Gastroesophageal sphincter (tissue), 3 donors: ENCODE measurements at regions not wholly inside any gene's neighbourhood (a gene's known extent, or its start where the extent isn't known, plus 50 kb on each side); places are given as distances from the start of the nearest gene placed in this dataset.

ENCODE experiments used
- CTCF ChIP-seq, 4 experiments: fragments of 200-600 bp in 2 of 4; fragments of 450-650 bp in 2 of 4; sonication (generic) in 1 of 4; IDR thresholded peaks; one replicate each; pipeline ENCODE4 v1.5.1; 2017 to 2019; ENCODE audit warnings: antibody characterized with exemption in 4 of 4, mild to moderate bottlenecking in 2 of 4, moderate library complexity in 2 of 4
- EP300 ChIP-seq: sonication (generic); formaldehyde crosslinking; IDR thresholded peaks from one replicate; pipeline ENCODE4 v1.6.1; 2017; ENCODE audit warnings: antibody characterized with exemption, mild to moderate bottlenecking
- POLR2A ChIP-seq, 2 donors: fragments of 450-650 bp; IDR thresholded peaks; one replicate each; pipeline ENCODE4 v1.6.1; 2017; ENCODE audit warnings: antibody characterized with exemption in 2 of 2, mild to moderate bottlenecking in 2 of 2, moderate library complexity in 1 of 2
- POLR2AphosphoS5 ChIP-seq: sonication (generic); formaldehyde crosslinking; IDR thresholded peaks from one replicate; pipeline ENCODE4 v1.6.1; 2017; ENCODE audit warnings: antibody characterized with exemption

GRCh38 chr22:23519442-23520157 lies 60.5 kb downstream of the IGLL1 start:
- no peak for TF ChIP-seq CTCF (IDR thresholded peaks at IDR 0.05)
- TF ChIP-seq POLR2A (IDR thresholded peaks at IDR 0.05) = no peak
- TF ChIP-seq POLR2AphosphoS5 = no peak
- TF ChIP-seq EP300 = no peak
